B cell (primary cell): ENCODE measurements at regions not wholly inside any gene's neighbourhood (a gene's known extent, or its start where the extent isn't known, plus 50 kb on each side); places are given as distances from the start of the nearest gene placed in this dataset.

Experiments used
- CTCF ChIP-seq: fragments of 200-600 bp; IDR thresholded peaks from one replicate; pipeline ENCODE4 v1.8.0; 2022; ENCODE audit warnings: antibody characterized with exemption, mild to moderate bottlenecking
- EZH2 ChIP-seq: IDR thresholded peaks from 2 replicates; pipeline ENCODE4 v1.6.1; 2012; ENCODE audit warnings: borderline replicate concordance, low read depth, mild to moderate bottlenecking, moderate library complexity, low read length; ENCODE audit not compliant: insufficient read depth, poor library complexity, severe bottlenecking

GRCh38 chr13:43988302-43988701, 108.6 kb downstream of the LACC1 start:
- no peak for TF ChIP-seq CTCF
- TF ChIP-seq EZH2: no peak
